ENCODE measurements at regions not wholly inside any gene's neighbourhood (a gene's known extent, or its start where the extent isn't known, plus 50 kb on each side); places are given as distances from the start of the nearest gene placed in this dataset.

DNA sequence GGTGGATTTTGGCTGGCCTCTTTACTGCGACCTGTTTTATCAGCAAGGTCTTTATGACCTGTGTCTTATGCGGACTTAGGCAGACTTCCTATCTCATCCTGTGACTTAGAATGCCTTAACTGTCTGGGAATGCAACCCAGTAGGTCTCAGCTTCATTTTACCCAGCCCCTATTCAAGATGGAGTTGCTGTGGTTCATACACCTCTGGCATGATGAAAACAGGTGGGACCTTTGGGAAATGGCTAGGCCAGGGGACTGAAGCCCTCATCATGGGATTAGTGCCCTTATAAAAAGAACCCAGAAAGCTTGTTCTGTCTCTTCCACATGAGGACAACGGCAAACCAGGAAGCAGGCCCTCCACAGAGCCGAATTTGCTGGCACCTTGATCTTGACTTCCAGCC, 172.1 kb upstream of the MYO3A start:
- Histone ChIP-seq H3K9me3 (no peaks in the 10 kb centered on the region), H3K4me1 (no peaks in the 10 kb centered on the region), H3K36me3 (no peaks in the 10 kb centered on the region), H3K4me3 (no peak overlapping the region), H3K27me3 (peaks cover 2 to 5% (median 3%) of the 10 kb centered on the region in 3 donors), H3K27ac (no peak overlapping the region)
- DNase-seq: no peak
- in situ Hi-C loops (cut with MboI; ENCODE audit: low sequenced_read_pairs in 4 of 4): no loop called here
- no peak for ATAC-seq
- no peak for TF ChIP-seq CTCF (IDR thresholded peaks at IDR 0.05 in 4 of 5, conservative IDR thresholded peaks at IDR 0.05 in 1 of 5)
- no peak for TF ChIP-seq POLR2A (IDR thresholded peaks at IDR 0.05)
- intact Hi-C loops (cut with DNase I; ENCODE audit: low total_unique reads): no loop called here

DNA sequence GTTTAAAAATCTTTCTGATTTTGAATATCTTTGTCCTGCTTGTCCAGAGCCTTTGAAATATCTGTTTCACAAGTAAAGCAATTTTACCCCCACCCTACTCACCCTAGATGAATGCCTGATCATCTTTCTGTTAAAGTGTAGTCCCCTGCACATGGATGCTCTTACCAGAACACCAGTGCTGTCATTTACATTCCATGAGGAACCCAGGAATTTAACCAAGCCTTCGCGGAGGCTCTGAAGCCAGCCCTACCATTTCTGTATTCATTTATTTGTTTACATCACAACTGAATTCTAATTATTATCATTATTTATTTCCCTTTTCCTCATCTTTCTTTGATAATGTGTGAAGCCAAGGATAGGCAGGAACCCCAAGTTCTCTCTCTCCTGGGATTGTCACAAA, 167.8 kb upstream of the MYO3A start:
- in situ Hi-C loops (cut with MboI; ENCODE audit: low sequenced_read_pairs in 4 of 4) (no loop called here), intact Hi-C loops (cut with DNase I; ENCODE audit: low total_unique reads) (no loop called here)
- H3K27me3 ChIP-seq: peaks cover 3 to 5% (median 4%) of the 10 kb centered on the region in 3 donors
- no peak overlapping the region for H3K27ac ChIP-seq
- H3K4me1 ChIP-seq: no peaks in the 10 kb centered on the region
- no peak for ATAC-seq
- H3K9me3 ChIP-seq: no peaks in the 10 kb centered on the region
- no peaks in the 10 kb centered on the region for H3K36me3 ChIP-seq
- no peak overlapping the region for H3K4me3 ChIP-seq
- TF ChIP-seq POLR2A (IDR thresholded peaks at IDR 0.05) (no peak), CTCF (IDR thresholded peaks at IDR 0.05 in 4 of 5, conservative IDR thresholded peaks at IDR 0.05 in 1 of 5) (no peak)
- DNase-seq: no peak

DNA sequence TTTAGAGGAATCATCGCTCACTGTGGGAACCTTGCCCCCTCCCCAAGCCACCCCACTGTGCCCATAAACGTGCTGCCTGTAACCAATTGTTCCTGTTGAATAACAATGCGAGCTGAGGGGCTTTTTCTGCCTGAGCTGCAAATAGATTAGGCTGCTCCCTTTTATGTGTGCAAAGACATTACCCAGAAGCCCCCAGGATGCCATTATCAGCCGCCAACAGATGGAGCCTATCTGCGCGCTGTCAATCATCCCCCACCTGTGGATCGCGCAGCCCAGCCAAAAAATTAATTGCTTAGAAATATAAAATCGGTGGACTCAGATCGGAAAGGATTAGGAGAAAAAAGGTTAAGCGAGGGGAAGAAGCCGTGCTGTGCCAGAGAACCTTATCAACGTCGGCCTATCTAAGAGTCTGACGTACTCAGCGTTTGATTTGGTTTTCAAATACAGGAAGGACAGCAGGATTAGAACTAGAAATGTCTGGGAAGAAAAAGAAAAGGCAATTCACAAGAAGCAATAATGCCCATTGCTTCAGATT, 167.3 kb upstream of the MYO3A start:
- intact Hi-C loops (cut with DNase I; ENCODE audit: low total_unique reads) (no loop called here), in situ Hi-C loops (cut with MboI; ENCODE audit: low sequenced_read_pairs in 4 of 4) (no loop called here)
- ATAC-seq (no peak), DNase-seq (no peak)
- no peak for TF ChIP-seq POLR2A (IDR thresholded peaks at IDR 0.05)
- no peak overlapping the region for H3K4me3 ChIP-seq
- H3K27me3 ChIP-seq: peaks cover 3 to 5% (median 4%) of the 10 kb centered on the region in 3 donors
- H3K36me3 ChIP-seq: no peaks in the 10 kb centered on the region
- no peaks in the 10 kb centered on the region for H3K4me1 ChIP-seq
- H3K27ac ChIP-seq: no peak overlapping the region
- no peaks in the 10 kb centered on the region for H3K9me3 ChIP-seq

DNA sequence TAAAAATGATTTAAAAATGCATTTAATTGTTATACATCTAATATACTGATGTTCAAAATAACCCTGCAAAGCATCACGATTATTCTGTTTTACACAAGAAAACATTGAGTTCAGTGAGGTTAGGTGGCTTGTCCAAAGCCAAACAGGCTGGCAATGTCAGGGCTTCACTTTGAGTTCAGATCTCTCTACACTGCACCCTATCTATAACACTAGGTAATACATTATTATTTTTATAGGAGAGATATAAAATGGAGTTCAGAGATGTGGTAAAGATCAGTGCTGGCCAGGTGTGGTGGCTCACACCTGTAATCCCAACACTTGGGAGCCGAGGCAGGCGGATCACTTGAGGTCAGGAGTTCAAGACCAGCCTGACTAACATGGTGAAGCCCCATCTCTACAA, 165.9 kb upstream of the MYO3A start:
- Histone ChIP-seq H3K27me3 (peaks cover 3 to 5% (median 4%) of the 10 kb centered on the region in 3 donors), H3K36me3 (no peaks in the 10 kb centered on the region), H3K4me3 (no peak overlapping the region), H3K9me3 (no peaks in the 10 kb centered on the region), H3K27ac (no peak overlapping the region), H3K4me1 (no peaks in the 10 kb centered on the region)
- DNase-seq (no peak), ATAC-seq (no peak)
- TF ChIP-seq POLR2A (IDR thresholded peaks at IDR 0.05): no peak
- TF ChIP-seq CTCF (IDR thresholded peaks at IDR 0.05 in 4 of 5, conservative IDR thresholded peaks at IDR 0.05 in 1 of 5): no peak
- in situ Hi-C loops (cut with MboI; ENCODE audit: low sequenced_read_pairs in 4 of 4): no loop called here
- intact Hi-C loops (cut with DNase I; ENCODE audit: low total_unique reads): no loop called here

- TF ChIP-seq CTCF (IDR thresholded peaks at IDR 0.05 in 4 of 5, conservative IDR thresholded peaks at IDR 0.05 in 1 of 5) (no peak), POLR2A (IDR thresholded peaks at IDR 0.05) (no peak)
- ATAC-seq (no peak), DNase-seq (no peak)
- H3K9me3 ChIP-seq: no peaks in the 10 kb centered on the region
- H3K36me3 ChIP-seq: no peaks in the 10 kb centered on the region
- H3K4me3 ChIP-seq: no peak overlapping the region
- in situ Hi-C loops (cut with MboI; ENCODE audit: low sequenced_read_pairs in 4 of 4) (no loop called here), intact Hi-C loops (cut with DNase I; ENCODE audit: low total_unique reads) (no loop called here)
- H3K27ac ChIP-seq: no peak overlapping the region
- no peaks in the 10 kb centered on the region for H3K27me3 ChIP-seq
- no peaks in the 10 kb centered on the region for H3K4me1 ChIP-seq
Measured at GRCh38 chr10:25778646-25779045, 155.4 kb upstream of the MYO3A start.
